K562 (cell line): ENCODE measurements at regions not wholly inside any gene's neighbourhood (a gene's known extent, or its start where the extent isn't known, plus 50 kb on each side); places are given as distances from the start of the nearest gene placed in this dataset.

Experiments used
- EZH2 ChIP-seq: IDR thresholded peaks from 2 replicates; pipeline ENCODE4 v1.6.1; 2012; ENCODE audit warnings: low read depth, mild to moderate bottlenecking, inconsistent platforms, low read length, borderline replicate concordance
- HCFC1 ChIP-seq: IDR thresholded peaks from 2 replicates; pipeline ENCODE4 v1.6.1; 2012; ENCODE audit warnings: low read depth, low read length, improper control_type of control experiment
- HDAC1 ChIP-seq, 2 experiments: fragments of 450-650 bp; IDR thresholded peaks; 2 replicates each; pipeline ENCODE4 v1.6.1; 2016 to 2017; ENCODE audit warnings: inconsistent platforms in 1 of 2, mild to moderate bottlenecking in 1 of 2, moderate library complexity in 1 of 2
- MBD2 ChIP-seq: sonication (generic); IDR thresholded peaks from 2 replicates; pipeline ENCODE4 v1.6.1; 2016; ENCODE audit warnings: low read depth, borderline replicate concordance
- MIER1 ChIP-seq: fragments of 450-650 bp; IDR thresholded peaks from 2 replicates; pipeline ENCODE4 v1.6.1; 2016; ENCODE audit warnings: antibody characterized with exemption, mild to moderate bottlenecking, low read depth
- SP1 ChIP-seq: sonication (generic); formaldehyde crosslinking; IDR thresholded peaks from 2 replicates; pipeline ENCODE4 v1.8.1; 2022; ENCODE audit warnings: mild to moderate bottlenecking, missing genetic modification reagents
- YY1 ChIP-seq, 3 experiments: IDR thresholded peaks; 2 replicates each; pipeline ENCODE4 v1.6.1; 2011; ENCODE audit warnings: low read length in 2 of 3, mild to moderate bottlenecking in 2 of 3, moderate library complexity in 2 of 3, borderline replicate concordance in 1 of 3, control low read depth in 1 of 3, low read depth in 1 of 3; ENCODE audit not compliant: insufficient read depth in 3 of 3, insufficient replicate concordance in 2 of 3, control insufficient read depth in 1 of 3, insufficient read length in 1 of 3; ENCODE audit errors: extremely low read depth in 1 of 3
- TF ChIP-seq, protein P1 (sequence below): sonication (generic); formaldehyde crosslinking; IDR thresholded peaks from 2 replicates; pipeline ENCODE4 v1.5.0; 2020; ENCODE audit warnings: missing genetic modification reagents
- TF ChIP-seq, protein P2 (sequence below): sonication (generic); formaldehyde crosslinking; IDR thresholded peaks from 2 replicates; pipeline ENCODE4 v1.8.0; 2022; ENCODE audit warnings: mild to moderate bottlenecking, missing genetic modification reagents

DNA sequence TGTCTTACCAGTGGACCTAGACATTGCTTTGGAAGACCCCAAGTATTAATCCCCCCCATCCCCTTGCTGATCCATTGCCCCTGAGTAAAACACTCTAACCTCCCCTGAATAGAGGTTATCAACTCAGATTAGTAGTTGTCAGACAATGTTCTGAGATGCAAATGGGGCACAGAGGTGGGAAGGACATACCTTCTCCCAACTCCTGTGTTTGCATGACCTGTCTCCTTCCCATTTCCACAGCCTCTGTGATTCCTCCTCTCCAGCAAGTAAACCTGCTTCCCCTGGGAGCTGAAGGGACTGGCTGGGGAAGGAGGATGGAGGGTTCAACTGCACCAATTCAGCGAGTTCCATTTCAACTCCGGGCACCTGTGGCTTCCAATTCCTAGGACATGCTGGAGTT lies 199.8 kb upstream of the SASH1 start:
- TF ChIP-seq, protein P1, sequence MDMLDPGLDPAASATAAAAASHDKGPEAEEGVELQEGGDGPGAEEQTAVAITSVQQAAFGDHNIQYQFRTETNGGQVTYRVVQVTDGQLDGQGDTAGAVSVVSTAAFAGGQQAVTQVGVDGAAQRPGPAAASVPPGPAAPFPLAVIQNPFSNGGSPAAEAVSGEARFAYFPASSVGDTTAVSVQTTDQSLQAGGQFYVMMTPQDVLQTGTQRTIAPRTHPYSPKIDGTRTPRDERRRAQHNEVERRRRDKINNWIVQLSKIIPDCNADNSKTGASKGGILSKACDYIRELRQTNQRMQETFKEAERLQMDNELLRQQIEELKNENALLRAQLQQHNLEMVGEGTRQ (CRISPR knock-in tag), result no peak
- TF ChIP-seq YY1 (IDR thresholded peaks at IDR 0.05; ENCODE audit: borderline replicate concordance in 1 of 3, control insufficient read depth in 1 of 3, extremely low read depth in 1 of 3, insufficient read depth in 3 of 3, insufficient read length in 1 of 3, insufficient replicate concordance in 2 of 3, low read depth in 1 of 3, low read length in 2 of 3), result no peak
- TF ChIP-seq EZH2, result no peak
- no peak for TF ChIP-seq SP1
- TF ChIP-seq, protein P2, sequence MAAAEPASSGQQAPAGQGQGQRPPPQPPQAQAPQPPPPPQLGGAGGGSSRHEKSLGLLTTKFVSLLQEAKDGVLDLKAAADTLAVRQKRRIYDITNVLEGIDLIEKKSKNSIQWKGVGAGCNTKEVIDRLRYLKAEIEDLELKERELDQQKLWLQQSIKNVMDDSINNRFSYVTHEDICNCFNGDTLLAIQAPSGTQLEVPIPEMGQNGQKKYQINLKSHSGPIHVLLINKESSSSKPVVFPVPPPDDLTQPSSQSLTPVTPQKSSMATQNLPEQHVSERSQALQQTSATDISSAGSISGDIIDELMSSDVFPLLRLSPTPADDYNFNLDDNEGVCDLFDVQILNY (CRISPR knock-in tag), result no peak
- no peak for TF ChIP-seq MIER1
- TF ChIP-seq HDAC1 (IDR thresholded peaks at IDR 0.05), result no peak
- no peak for TF ChIP-seq MBD2
- no peak for TF ChIP-seq HCFC1
